Vagina (tissue), 2 donors: ENCODE measurements at regions not wholly inside any gene's neighbourhood (a gene's known extent, or its start where the extent isn't known, plus 50 kb on each side); places are given as distances from the start of the nearest gene placed in this dataset.

Experiments
- DNase-seq, 2 donors: peaks; one replicate each; pipeline ENCODE4 v3.0.0-alpha.2; 2017; ENCODE audit errors: extremely low spot score in 2 of 2
- H3K27ac ChIP-seq: fragments of 200-600 bp; sonication (generic); one replicate; pipeline ENCODE4 v1.5.1; 2019
- H3K27me3 ChIP-seq: fragments of 200-600 bp; sonication (generic); one replicate; pipeline ENCODE4 v1.5.1; 2019
- H3K36me3 ChIP-seq, 2 donors: fragments of 200-600 bp; sonication (generic); one replicate each; pipeline ENCODE4 v1.5.1; 2017 to 2019
- H3K4me1 ChIP-seq: fragments of 200-600 bp; sonication (generic); one replicate; pipeline ENCODE4 v1.5.1; 2019
- H3K4me3 ChIP-seq, 2 donors: fragments of 200-600 bp; sonication (generic); 1 replicate in 1 of 2; 2 replicates in 1 of 2; pipeline ENCODE4 v1.5.1; 2016 to 2019
- H3K9me3 ChIP-seq: fragments of 200-600 bp; sonication (generic); one replicate; pipeline ENCODE4 v1.5.1; 2019
- CTCF ChIP-seq, 3 experiments: fragments of 450-650 bp in 2 of 3; fragments of 200-600 bp in 1 of 3; sonication (generic) in 1 of 3; IDR thresholded peaks; one replicate each; pipeline ENCODE4 v1.5.1; 2017 to 2019; ENCODE audit warnings: antibody characterized with exemption in 3 of 3, mild to moderate bottlenecking in 2 of 3, moderate library complexity in 2 of 3
- POLR2A ChIP-seq, 2 donors: fragments of 450-650 bp; IDR thresholded peaks; one replicate each; pipeline ENCODE4 v1.6.1; 2017; ENCODE audit warnings: antibody characterized with exemption in 2 of 2, mild to moderate bottlenecking in 2 of 2, moderate library complexity in 2 of 2
- POLR2AphosphoS5 ChIP-seq, 2 donors: sonication (generic); formaldehyde crosslinking; IDR thresholded peaks; one replicate each; pipeline ENCODE4 v1.9.0; 2017; ENCODE audit warnings: antibody characterized with exemption in 2 of 2, mild to moderate bottlenecking in 2 of 2, low read depth in 1 of 2; ENCODE audit not compliant: insufficient read depth in 1 of 2
- intact Hi-C: fragments of 100-400 bp; cut with DNase I; formaldehyde crosslinking; loops from one replicate; pipeline ENCODE4 v1.15.1; 2023

GRCh38 chr5:158270996-158271554 is 412.1 kb upstream of the CLINT1 start:
- TF ChIP-seq CTCF (IDR thresholded peaks at IDR 0.05), result no peak
- no peak for TF ChIP-seq POLR2AphosphoS5 (IDR thresholded peaks at IDR 0.05; ENCODE audit: insufficient read depth in 1 of 2, low read depth in 1 of 2)
- TF ChIP-seq POLR2A (IDR thresholded peaks at IDR 0.05), result no peak
- intact Hi-C loops, result no loop called here

GRCh38 chr5:158268286-158268685 is 409.3 kb upstream of the CLINT1 start:
- Histone ChIP-seq H3K36me3 (no peaks in the 10 kb centered on the region), H3K9me3 (no peaks in the 10 kb centered on the region), H3K4me1 (no peaks in the 10 kb centered on the region), H3K4me3 (no peak overlapping the region), H3K27me3 (no peaks in the 10 kb centered on the region), H3K27ac (no peak overlapping the region)
- intact Hi-C loops, result no loop called here
- no peak for DNase-seq
- TF ChIP-seq CTCF (IDR thresholded peaks at IDR 0.05), result no peak
- no peak for TF ChIP-seq POLR2AphosphoS5 (IDR thresholded peaks at IDR 0.05; ENCODE audit: insufficient read depth in 1 of 2, low read depth in 1 of 2)
- TF ChIP-seq POLR2A (IDR thresholded peaks at IDR 0.05), result no peak

More at GRCh38 chr5:158270996-158271554, 412.1 kb upstream of the CLINT1 start:
- Histone ChIP-seq H3K9me3 (no peaks in the 10 kb centered on the region), H3K27me3 (no peaks in the 10 kb centered on the region), H3K27ac (no peak overlapping the region), H3K4me1 (no peaks in the 10 kb centered on the region), H3K4me3 (no peak overlapping the region), H3K36me3 (no peaks in the 10 kb centered on the region)
- DNase-seq, result no peak

DNA sequence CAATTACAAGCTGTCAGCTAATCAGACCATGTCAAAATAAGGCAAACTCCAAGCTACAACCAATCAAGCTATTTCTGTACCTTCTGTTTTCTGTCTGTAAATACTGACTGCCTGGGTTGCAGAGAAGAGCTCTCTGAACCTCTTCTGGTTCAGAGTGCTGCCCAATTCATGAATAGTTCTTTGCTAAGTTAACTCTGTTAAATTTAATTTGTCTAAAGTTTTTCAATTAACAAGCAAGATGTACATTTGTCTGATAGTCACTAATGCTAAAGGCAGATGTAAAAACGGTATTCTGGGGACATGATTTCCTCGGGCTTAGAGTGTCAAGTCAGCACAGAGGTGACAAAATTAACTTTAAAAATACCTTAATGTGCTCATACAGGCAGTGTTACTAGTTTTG is 408.3 kb upstream of the CLINT1 start:
- DNase-seq, result no peak
- no peaks in the 10 kb centered on the region for H3K36me3 ChIP-seq
- H3K27me3 ChIP-seq, result no peaks in the 10 kb centered on the region
- no peak overlapping the region for H3K27ac ChIP-seq
- H3K4me1 ChIP-seq, result no peaks in the 10 kb centered on the region
- intact Hi-C loops, result no loop called here
- H3K9me3 ChIP-seq, result no peaks in the 10 kb centered on the region
- TF ChIP-seq POLR2A (IDR thresholded peaks at IDR 0.05), result no peak
- no peak for TF ChIP-seq CTCF (IDR thresholded peaks at IDR 0.05)
- TF ChIP-seq POLR2AphosphoS5 (IDR thresholded peaks at IDR 0.05; ENCODE audit: insufficient read depth in 1 of 2, low read depth in 1 of 2), result no peak
- no peak overlapping the region for H3K4me3 ChIP-seq

- intact Hi-C loops, result no loop called here
- H3K4me3 ChIP-seq, result no peak overlapping the region
- no peaks in the 10 kb centered on the region for H3K9me3 ChIP-seq
- no peaks in the 10 kb centered on the region for H3K36me3 ChIP-seq
- no peaks in the 10 kb centered on the region for H3K4me1 ChIP-seq
- H3K27ac ChIP-seq, result no peak overlapping the region
- TF ChIP-seq POLR2AphosphoS5 (IDR thresholded peaks at IDR 0.05; ENCODE audit: insufficient read depth in 1 of 2, low read depth in 1 of 2), result no peak
- TF ChIP-seq POLR2A (IDR thresholded peaks at IDR 0.05), result no peak
- TF ChIP-seq CTCF (IDR thresholded peaks at IDR 0.05), result no peak
- DNase-seq, result no peak
- H3K27me3 ChIP-seq, result no peaks in the 10 kb centered on the region
Observed at GRCh38 chr5:158265931-158266700, 407.2 kb upstream of the CLINT1 start.

- TF ChIP-seq POLR2AphosphoS5 (IDR thresholded peaks at IDR 0.05; ENCODE audit: insufficient read depth in 1 of 2, low read depth in 1 of 2) (no peak), POLR2A (IDR thresholded peaks at IDR 0.05) (no peak), CTCF (IDR thresholded peaks at IDR 0.05) (no peak)
- no peak overlapping the region for H3K27ac ChIP-seq
- intact Hi-C loops, result no loop called here
- DNase-seq, result no peak
- no peaks in the 10 kb centered on the region for H3K36me3 ChIP-seq
- no peaks in the 10 kb centered on the region for H3K27me3 ChIP-seq
- no peaks in the 10 kb centered on the region for H3K9me3 ChIP-seq
- no peaks in the 10 kb centered on the region for H3K4me1 ChIP-seq
- H3K4me3 ChIP-seq, result no peak overlapping the region
Observed at GRCh38 chr5:158265346-158265745, 406.4 kb upstream of the CLINT1 start.
